Spinal cord (tissue), 9 donors: ENCODE measurements at regions not wholly inside any gene's neighbourhood (a gene's known extent, or its start where the extent isn't known, plus 50 kb on each side); places are given as distances from the start of the nearest gene placed in this dataset.
A peak's percentile ranks its signal among the peaks of the same experiment; 100 is the strongest.

ENCODE experiments used
- DNase-seq, 6 donors: peaks; one replicate each; pipeline versions ENCODE4 v3.0.0 to v3.0.0-alpha.2; 2013 to 2015; ENCODE audit warnings: low spot score in 6 of 6, low read depth in 4 of 6
- H3K27ac ChIP-seq: one replicate; pipeline ENCODE4 v1.5.1; 2013; ENCODE audit warnings: low read depth, low read length, control low read depth
- H3K27me3 ChIP-seq: one replicate; pipeline ENCODE4 v1.6.1; 2013; ENCODE audit warnings: low read length; ENCODE audit not compliant: control insufficient read depth, insufficient read depth
- H3K36me3 ChIP-seq: one replicate; pipeline ENCODE4 v1.6.1; 2013; ENCODE audit warnings: low read length; ENCODE audit not compliant: control insufficient read depth, insufficient read depth
- H3K4me1 ChIP-seq: one replicate; pipeline ENCODE4 v1.6.1; 2013; ENCODE audit warnings: low read length; ENCODE audit not compliant: control insufficient read depth, insufficient read depth
- H3K4me3 ChIP-seq: one replicate; pipeline ENCODE4 v1.5.1; 2013; ENCODE audit warnings: low read depth, low read length, control low read depth
- H3K9me3 ChIP-seq: one replicate; pipeline ENCODE4 v1.6.1; 2013; ENCODE audit warnings: low read length; ENCODE audit not compliant: control insufficient read depth, insufficient read depth
- WGBS: methylation state at CpG from one replicate; pipeline ENCODE4 v1.1.5; 2013; ENCODE audit warnings: missing lambda C conversion rate; ENCODE audit not compliant: insufficient coverage; 5-methylcytosine and 5-hydroxymethylcytosine counted together
- donor health status: healthy.

- no peaks in the 10 kb centered on the region for H3K36me3 ChIP-seq
- no peaks in the 10 kb centered on the region for H3K9me3 ChIP-seq
- H3K27me3 ChIP-seq = no peaks in the 10 kb centered on the region
- WGBS = 58% methylated on average over 1 of the region's 2 CpGs
- peaks cover 5% of the 10 kb centered on the region for H3K4me1 ChIP-seq
- H3K4me3 ChIP-seq = no peak overlapping the region
- no peak for DNase-seq
- H3K27ac ChIP-seq = no peak overlapping the region
Observed at GRCh38 chr10:52961323-52961722, 188.7 kb upstream of the MBL2 start.

- H3K9me3 ChIP-seq = no peaks in the 10 kb centered on the region
- H3K27ac ChIP-seq = no peak overlapping the region
- DNase-seq = peak in 1 of 6 donors; percentile 9
- H3K4me3 ChIP-seq = no peak overlapping the region
- no peaks in the 10 kb centered on the region for H3K4me1 ChIP-seq
- no CpG with 5 or more reads among the region's 2 CpGs for WGBS
- H3K27me3 ChIP-seq = no peaks in the 10 kb centered on the region
- no peaks in the 10 kb centered on the region for H3K36me3 ChIP-seq
Observed at GRCh38 chr10:52959810-52960209, 187.2 kb upstream of the MBL2 start.

- Histone ChIP-seq H3K4me3 (no peak overlapping the region), H3K4me1 (peaks cover 6% of the 10 kb centered on the region), H3K36me3 (no peaks in the 10 kb centered on the region), H3K9me3 (peaks cover 1% of the 10 kb centered on the region), H3K27me3 (no peaks in the 10 kb centered on the region), H3K27ac (no peak overlapping the region)
- DNase-seq = no peak
- WGBS = 74% methylated on average over 5 of the region's 5 CpGs
Observed at GRCh38 chr10:52956861-52957260, 184.3 kb upstream of the MBL2 start.

- 83% methylated on average over 3 of the region's 3 CpGs for WGBS
- Histone ChIP-seq H3K4me1 (peaks cover 6% of the 10 kb centered on the region), H3K27ac (no peak overlapping the region), H3K4me3 (no peak overlapping the region), H3K36me3 (no peaks in the 10 kb centered on the region), H3K9me3 (peaks cover 1% of the 10 kb centered on the region), H3K27me3 (no peaks in the 10 kb centered on the region)
- DNase-seq = no peak
Observed at GRCh38 chr10:52956461-52956860, 183.9 kb upstream of the MBL2 start.

- Histone ChIP-seq H3K36me3 (no peaks in the 10 kb centered on the region), H3K27me3 (no peaks in the 10 kb centered on the region), H3K4me3 (no peak overlapping the region), H3K27ac (no peak overlapping the region), H3K9me3 (peaks cover 1% of the 10 kb centered on the region), H3K4me1 (peaks cover 6% of the 10 kb centered on the region)
- DNase-seq = no peak
- 96% methylated on average over 17 of the region's 21 CpGs for WGBS
Observed at GRCh38 chr10:52955337-52955736, 182.8 kb upstream of the MBL2 start.

GRCh38 chr10:52954407-52954806 lies 181.8 kb upstream of the MBL2 start:
- no peak overlapping the region for H3K27ac ChIP-seq
- H3K27me3 ChIP-seq = no peaks in the 10 kb centered on the region
- H3K4me3 ChIP-seq = no peak overlapping the region
- H3K36me3 ChIP-seq = no peaks in the 10 kb centered on the region
- H3K9me3 ChIP-seq = peaks cover 1% of the 10 kb centered on the region
- DNase-seq = no peak
- peaks cover 6% of the 10 kb centered on the region for H3K4me1 ChIP-seq
- 94% methylated on average over 3 of the region's 5 CpGs for WGBS

- Histone ChIP-seq H3K27ac (no peak overlapping the region), H3K4me3 (no peak overlapping the region), H3K9me3 (peaks cover 1% of the 10 kb centered on the region), H3K36me3 (no peaks in the 10 kb centered on the region), H3K4me1 (peaks cover 6% of the 10 kb centered on the region), H3K27me3 (no peaks in the 10 kb centered on the region)
- WGBS = 47% methylated on average over 6 of the region's 9 CpGs
- peak in 1 of 6 donors; percentile 59 for DNase-seq
Observed at GRCh38 chr10:52952391-52953055, 179.9 kb upstream of the MBL2 start.

- H3K4me3 ChIP-seq = no peak overlapping the region
Observed at GRCh38 chr10:52951824-52952223, 179.2 kb upstream of the MBL2 start.

GRCh38 chr10:52950578-52950977 lies 178.0 kb upstream of the MBL2 start:
- H3K27me3 ChIP-seq = no peaks in the 10 kb centered on the region
- H3K9me3 ChIP-seq = peaks cover 1% of the 10 kb centered on the region
- no peak overlapping the region for H3K27ac ChIP-seq
- H3K36me3 ChIP-seq = no peaks in the 10 kb centered on the region
- H3K4me3 ChIP-seq = no peak overlapping the region
- H3K4me1 ChIP-seq = peaks cover 6% of the 10 kb centered on the region
- 92% methylated on average over 4 of the region's 5 CpGs for WGBS
- no peak for DNase-seq

More at GRCh38 chr10:52951824-52952223, 179.2 kb upstream of the MBL2 start:
- H3K36me3 ChIP-seq = no peaks in the 10 kb centered on the region
- no peak overlapping the region for H3K27ac ChIP-seq
- no peaks in the 10 kb centered on the region for H3K27me3 ChIP-seq
- DNase-seq = peak in 1 of 6 donors; percentile 38
- 47% methylated on average over 4 of the region's 5 CpGs for WGBS
- peaks cover 6% of the 10 kb centered on the region for H3K4me1 ChIP-seq
- peaks cover 1% of the 10 kb centered on the region for H3K9me3 ChIP-seq

- no peak overlapping the region for H3K27ac ChIP-seq
- peaks cover 6% of the 10 kb centered on the region for H3K4me1 ChIP-seq
- H3K36me3 ChIP-seq = no peaks in the 10 kb centered on the region
- WGBS = 36% methylated on average over 9 of the region's 13 CpGs
- H3K27me3 ChIP-seq = no peaks in the 10 kb centered on the region
- H3K4me3 ChIP-seq = no peak overlapping the region
- peaks cover 1% of the 10 kb centered on the region for H3K9me3 ChIP-seq
- no peak for DNase-seq
Observed at GRCh38 chr10:52949899-52950298, 177.3 kb upstream of the MBL2 start.
